Adipocyte (in vitro differentiated cells): ENCODE measurements at regions not wholly inside any gene's neighbourhood (a gene's known extent, or its start where the extent isn't known, plus 50 kb on each side); places are given as distances from the start of the nearest gene placed in this dataset.
"Not testable (repeated sequence)": the region's sequence is repeated elsewhere in the genome, so short reads cannot be mapped to it uniquely, and the experiment has no call there.

Experiments used
- DNase-seq: peaks from one replicate; pipeline ENCODE4 v3.0.0-alpha.2; 2015; ENCODE audit warnings: low read depth
- H3K27me3 ChIP-seq: replicated peaks from 2 replicates; pipeline ENCODE4 v1.7.0; 2013; ENCODE audit warnings: mild to moderate bottlenecking, low read length, moderate library complexity; ENCODE audit not compliant: control insufficient read depth, insufficient read depth
- H3K36me3 ChIP-seq: 2 replicates; pipeline ENCODE4 v1.7.0; 2013; ENCODE audit warnings: low read length, mild to moderate bottlenecking, moderate library complexity; ENCODE audit not compliant: control insufficient read depth, insufficient read depth, severe bottlenecking
- H3K4me1 ChIP-seq: 2 replicates; pipeline ENCODE4 v1.7.0; 2013; ENCODE audit warnings: mild to moderate bottlenecking, low read length, moderate library complexity; ENCODE audit not compliant: control insufficient read depth, insufficient read depth
- H3K4me3 ChIP-seq: 2 replicates; pipeline ENCODE4 v1.7.0; 2013; ENCODE audit warnings: mild to moderate bottlenecking, low read length, moderate library complexity
- H3K9ac ChIP-seq: 2 replicates; pipeline ENCODE4 v1.7.0; 2013; ENCODE audit warnings: mild to moderate bottlenecking, low read length, moderate library complexity
- H3K9me3 ChIP-seq: 2 replicates; pipeline ENCODE4 v1.7.0; 2013; ENCODE audit warnings: mild to moderate bottlenecking, low read length, moderate library complexity; ENCODE audit not compliant: control insufficient read depth

DNA sequence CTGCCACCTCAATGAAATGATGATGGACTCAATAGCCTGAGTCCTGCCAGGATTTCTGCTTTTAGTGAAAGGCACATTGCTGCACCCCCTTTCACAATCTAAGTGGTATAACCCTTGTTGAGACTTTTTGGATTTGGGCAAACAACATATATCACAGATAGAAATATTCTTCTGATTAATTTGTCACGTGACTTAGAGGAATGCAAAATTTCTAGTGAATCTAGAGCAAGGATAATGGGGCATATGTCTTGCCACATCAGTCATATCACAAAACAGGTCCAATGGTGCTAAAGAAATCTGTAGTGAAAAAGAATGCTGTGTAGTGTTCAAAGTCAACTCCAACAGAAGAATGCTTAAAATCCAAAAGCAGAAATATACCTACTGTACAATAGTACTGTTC lies 1386.3 kb downstream of the LRFN5 start:
- Histone ChIP-seq H3K4me1 (no peaks in the 10 kb centered on the region), H3K4me3 (no peak overlapping the region), H3K9ac (no peak overlapping the region), H3K36me3 (no peaks in the 10 kb centered on the region), H3K27me3 (no peaks in the 10 kb centered on the region), H3K9me3 (peaks cover 3% of the 10 kb centered on the region)
- no peak for DNase-seq

DNA sequence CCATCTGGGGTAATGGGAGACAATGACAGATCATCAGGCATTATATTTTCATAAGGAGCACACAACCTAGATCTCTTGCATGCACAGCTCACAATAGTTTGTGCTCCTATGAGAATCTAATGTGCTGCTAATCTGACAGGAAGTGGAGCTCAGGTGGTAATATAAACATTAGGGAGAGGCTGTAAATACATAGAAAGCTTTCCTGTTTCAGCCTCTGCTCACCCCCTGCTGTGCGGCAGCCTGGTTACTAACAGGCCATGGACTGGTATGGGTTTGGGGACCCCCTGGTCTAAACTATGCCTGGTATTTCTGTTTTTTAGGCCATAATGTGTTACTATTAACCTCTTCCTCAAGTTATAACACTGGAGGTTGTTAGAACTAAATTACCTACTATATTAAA lies 1373.7 kb downstream of the LRFN5 start:
- no peak for DNase-seq
- Histone ChIP-seq H3K27me3 (no peaks in the 10 kb centered on the region), H3K9ac (no peak overlapping the region), H3K4me1 (no peaks in the 10 kb centered on the region), H3K4me3 (no peak overlapping the region), H3K9me3 (no peaks in the 10 kb centered on the region), H3K36me3 (no peaks in the 10 kb centered on the region)

DNA sequence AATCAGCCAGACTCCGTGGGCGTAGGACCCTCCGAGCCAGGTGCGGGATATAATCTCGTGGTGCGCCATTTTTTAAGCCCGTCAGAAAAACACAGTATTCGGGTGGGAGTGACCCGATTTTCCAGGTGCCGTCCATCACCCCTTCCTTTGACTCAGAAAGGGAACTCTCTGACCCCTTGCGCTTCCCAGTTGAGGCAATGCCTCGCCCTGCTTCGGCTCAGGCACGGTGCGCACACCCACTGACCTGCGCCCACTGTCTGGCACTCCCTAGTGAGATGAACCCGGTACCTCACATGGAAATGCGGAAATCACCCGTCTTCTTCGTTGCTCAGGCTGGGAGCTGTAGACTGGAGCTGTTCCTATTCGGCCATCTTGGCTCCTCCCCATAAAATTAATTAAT lies 1366.5 kb downstream of the LRFN5 start:
- not testable (repeated sequence) for DNase-seq, H3K27me3 ChIP-seq, H3K9me3 ChIP-seq, H3K9ac ChIP-seq, H3K4me3 ChIP-seq, H3K4me1 ChIP-seq, H3K36me3 ChIP-seq

- Histone ChIP-seq H3K36me3 (no peaks in the 10 kb centered on the region), H3K9ac (no peak overlapping the region), H3K27me3 (no peaks in the 10 kb centered on the region), H3K4me3 (no peak overlapping the region), H3K4me1 (no peaks in the 10 kb centered on the region), H3K9me3 (no peaks in the 10 kb centered on the region)
- DNase-seq: no peak
Observed at GRCh38 chr14:42965512-42965911, 1358.8 kb downstream of the LRFN5 start.

GRCh38 chr14:42961509-42961908 lies 1354.8 kb downstream of the LRFN5 start:
- no peak for DNase-seq
- Histone ChIP-seq H3K27me3 (no peaks in the 10 kb centered on the region), H3K4me3 (no peak overlapping the region), H3K9me3 (no peaks in the 10 kb centered on the region), H3K4me1 (no peaks in the 10 kb centered on the region), H3K36me3 (no peaks in the 10 kb centered on the region), H3K9ac (no peak overlapping the region)

GRCh38 chr14:42950363-42950762 lies 1343.7 kb downstream of the LRFN5 start:
- no peak for DNase-seq
- Histone ChIP-seq H3K27me3 (no peaks in the 10 kb centered on the region), H3K4me1 (no peaks in the 10 kb centered on the region), H3K9ac (no peak overlapping the region), H3K4me3 (no peak overlapping the region), H3K36me3 (no peaks in the 10 kb centered on the region), H3K9me3 (peaks cover 10% of the 10 kb centered on the region)

- Histone ChIP-seq H3K9me3 (peaks cover 7% of the 10 kb centered on the region), H3K36me3 (no peaks in the 10 kb centered on the region), H3K27me3 (no peaks in the 10 kb centered on the region), H3K9ac (no peak overlapping the region), H3K4me1 (peaks cover 4% of the 10 kb centered on the region), H3K4me3 (no peak overlapping the region)
- no peak for DNase-seq
Observed at GRCh38 chr14:42947991-42948390, 1341.3 kb downstream of the LRFN5 start.

DNA sequence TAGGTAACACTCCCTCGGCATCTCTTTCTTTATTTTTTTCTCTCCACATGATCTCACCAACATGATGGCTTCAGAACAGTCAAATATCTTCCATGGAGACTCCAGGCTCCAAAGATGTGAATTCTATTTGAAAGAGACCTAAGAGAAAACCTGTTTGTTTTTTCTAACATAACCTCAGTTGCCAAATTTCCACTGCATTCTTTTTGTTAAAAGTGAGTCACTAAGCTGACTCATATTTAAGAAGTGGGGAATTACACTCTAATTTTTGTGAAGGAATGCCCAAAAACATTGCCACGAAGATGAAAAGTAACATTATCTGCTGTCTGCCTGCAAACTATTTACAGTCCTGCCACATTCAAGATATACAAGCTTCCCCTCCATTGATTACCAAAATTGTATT lies 1337.6 kb downstream of the LRFN5 start:
- Histone ChIP-seq H3K4me1 (peaks cover 4% of the 10 kb centered on the region), H3K4me3 (no peak overlapping the region), H3K27me3 (no peaks in the 10 kb centered on the region), H3K9ac (no peak overlapping the region), H3K36me3 (no peaks in the 10 kb centered on the region), H3K9me3 (no peaks in the 10 kb centered on the region)
- DNase-seq: no peak

DNA sequence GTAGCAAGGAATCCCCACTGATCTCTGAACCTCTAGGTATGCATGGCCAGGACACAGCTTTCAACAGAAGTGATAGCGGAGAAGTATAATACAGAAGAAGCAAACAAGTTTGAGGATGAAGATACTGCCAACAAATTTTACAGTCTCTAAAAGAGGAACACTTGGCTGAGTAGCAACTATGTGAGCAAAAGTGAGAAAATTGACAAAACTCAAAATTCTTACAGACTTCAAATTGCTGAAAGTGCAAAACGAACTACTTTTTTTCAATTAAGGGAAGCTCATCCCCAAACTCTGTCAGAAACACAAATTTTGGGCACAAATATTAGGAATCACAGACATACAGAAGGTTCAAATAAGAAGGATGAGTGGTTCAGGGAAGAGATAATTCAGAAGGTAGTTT lies 1324.6 kb downstream of the LRFN5 start:
- no peaks in the 10 kb centered on the region for H3K4me1 ChIP-seq
- DNase-seq: no peak
- no peaks in the 10 kb centered on the region for H3K27me3 ChIP-seq
- H3K4me3 ChIP-seq: no peak overlapping the region
- H3K36me3 ChIP-seq: no peaks in the 10 kb centered on the region
- no peaks in the 10 kb centered on the region for H3K9me3 ChIP-seq
- no peak overlapping the region for H3K9ac ChIP-seq

DNA sequence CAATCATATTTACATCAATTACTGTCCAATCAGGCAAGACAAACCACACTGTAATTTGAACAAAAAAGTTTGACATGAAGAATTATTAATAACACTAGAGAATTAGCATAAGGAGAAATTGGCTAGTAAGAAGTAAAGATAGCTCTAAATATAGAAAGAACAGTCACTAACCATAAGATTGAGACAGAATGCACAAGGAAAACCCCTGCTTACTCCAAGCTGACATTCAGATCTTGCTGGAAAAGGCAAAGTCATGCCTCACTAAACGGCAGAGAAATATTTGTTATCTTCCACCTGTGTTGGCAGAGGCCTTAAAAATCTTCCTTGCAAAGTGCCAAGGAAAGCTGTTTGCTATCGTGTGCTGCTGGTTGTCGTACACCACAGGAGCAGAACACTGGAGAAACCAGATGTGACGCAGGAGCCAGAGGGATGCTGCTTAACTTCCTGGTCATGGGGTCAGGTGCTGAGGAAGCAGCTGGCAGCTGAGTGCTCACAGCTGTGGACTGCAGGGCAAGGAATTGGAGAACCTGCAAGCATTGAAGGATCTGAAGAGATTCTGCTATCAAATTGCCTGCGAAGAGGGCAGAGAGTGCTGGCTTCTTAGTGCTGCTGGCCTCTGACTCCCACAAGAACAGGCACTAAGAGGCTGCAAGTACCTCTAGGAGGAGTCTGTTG lies 1323.3 kb downstream of the LRFN5 start:
- no peak for DNase-seq
- Histone ChIP-seq H3K4me1 (no peaks in the 10 kb centered on the region), H3K4me3 (no peak overlapping the region), H3K9me3 (no peaks in the 10 kb centered on the region), H3K27me3 (no peaks in the 10 kb centered on the region), H3K9ac (no peak overlapping the region), H3K36me3 (no peaks in the 10 kb centered on the region)

DNA sequence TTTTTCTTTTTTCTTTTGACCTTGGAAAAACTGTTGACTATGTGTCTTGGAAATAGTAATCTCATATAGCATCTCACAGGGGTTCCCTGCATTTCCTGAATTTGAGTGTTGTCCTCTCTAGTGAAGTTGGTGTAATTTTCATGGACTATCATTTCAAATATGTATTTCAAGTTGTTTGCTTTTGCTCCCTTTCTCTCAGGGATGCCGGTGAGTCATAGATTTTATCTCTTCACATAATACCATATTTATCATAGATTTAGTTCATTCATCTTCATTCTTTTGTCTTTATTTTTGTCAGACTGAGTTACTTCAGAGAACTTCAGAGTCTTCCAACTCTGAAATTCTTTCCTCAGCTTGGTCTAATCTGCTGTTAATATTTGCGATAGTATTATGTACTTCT lies 1320.6 kb downstream of the LRFN5 start:
- H3K9me3 ChIP-seq: no peaks in the 10 kb centered on the region
- H3K4me1 ChIP-seq: no peaks in the 10 kb centered on the region
- no peak overlapping the region for H3K4me3 ChIP-seq
- H3K27me3 ChIP-seq: no peaks in the 10 kb centered on the region
- H3K9ac ChIP-seq: no peak overlapping the region
- no peaks in the 10 kb centered on the region for H3K36me3 ChIP-seq
- no peak for DNase-seq

- DNase-seq: no peak
- Histone ChIP-seq H3K27me3 (no peaks in the 10 kb centered on the region), H3K36me3 (no peaks in the 10 kb centered on the region), H3K4me1 (no peaks in the 10 kb centered on the region), H3K9me3 (no peaks in the 10 kb centered on the region), H3K4me3 (no peak overlapping the region), H3K9ac (no peak overlapping the region)
Observed at GRCh38 chr14:42921901-42922300, 1315.2 kb downstream of the LRFN5 start.
